Ecto neural progenitor cell (in vitro differentiated cells): ENCODE measurements at regions not wholly inside any gene's neighbourhood (a gene's known extent, or its start where the extent isn't known, plus 50 kb on each side); places are given as distances from the start of the nearest gene placed in this dataset.

Source experiments
- DNase-seq: peaks from one replicate; pipeline ENCODE4 v3.0.0-alpha.2; 2018; ENCODE audit warnings: low spot score

DNA sequence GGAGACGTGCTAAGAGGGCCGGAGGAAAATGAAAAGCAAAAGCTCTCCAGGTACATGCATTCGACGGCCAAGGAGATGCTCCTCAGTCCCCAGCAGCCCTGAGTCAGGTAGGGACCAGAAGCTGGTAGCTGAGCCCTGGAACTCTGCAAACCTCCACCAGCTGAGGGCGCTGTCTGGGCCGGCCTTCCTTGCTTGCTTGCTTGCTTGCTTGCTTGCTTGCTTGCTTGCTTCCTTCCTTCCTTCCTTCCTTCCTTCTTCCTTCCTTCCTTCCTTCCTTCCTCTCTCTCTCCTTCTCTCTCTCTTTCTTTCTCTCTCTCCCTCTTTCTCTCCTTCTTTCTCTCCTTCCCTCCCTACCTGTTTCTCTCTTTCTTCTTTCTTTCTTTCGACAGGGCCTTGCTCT is 94.6 kb upstream of the RASGRF1 start:
- no peak for DNase-seq

DNA sequence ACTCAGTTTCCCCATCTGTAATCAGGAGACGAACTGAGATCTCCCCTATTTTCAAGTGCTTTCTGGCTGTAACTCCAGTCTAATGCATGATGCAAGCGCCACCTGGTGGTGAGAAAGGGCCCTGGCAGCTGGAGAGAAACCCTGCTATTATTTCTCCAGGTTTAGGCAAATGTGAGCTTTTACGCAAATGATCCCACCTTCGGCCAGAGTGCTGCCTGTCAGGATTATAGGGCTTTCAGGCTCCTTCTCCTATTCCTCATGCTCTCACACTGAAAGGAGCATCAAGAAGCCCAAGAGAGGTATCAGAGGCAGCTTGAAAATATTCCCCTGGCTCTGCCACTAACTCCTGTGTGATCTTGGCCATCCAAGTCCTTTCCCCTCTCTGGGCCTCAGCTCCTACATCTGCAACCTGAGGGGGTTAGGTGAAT is 93.9 kb upstream of the RASGRF1 start:
- DNase-seq, result peak; percentile 82

DNA sequence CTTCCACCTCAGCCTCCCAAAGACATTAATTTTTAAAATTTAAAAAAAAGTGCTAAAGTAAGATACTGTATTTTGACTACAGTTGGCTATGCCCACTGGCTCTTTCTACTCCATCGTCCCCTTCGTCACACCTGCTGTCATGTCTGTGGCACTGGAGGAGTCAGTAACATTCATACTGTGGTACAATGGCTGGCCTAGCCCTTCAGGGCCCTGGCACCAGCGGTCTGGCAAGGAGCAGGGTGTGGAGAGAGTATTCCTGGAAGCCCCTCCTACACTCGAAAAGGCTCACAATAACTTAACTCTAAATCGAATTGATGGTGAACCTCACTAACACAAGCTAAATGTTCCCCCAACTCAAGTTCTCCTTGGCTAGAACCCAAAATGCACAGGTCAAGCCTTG is 89.7 kb upstream of the RASGRF1 start:
- no peak for DNase-seq

DNA sequence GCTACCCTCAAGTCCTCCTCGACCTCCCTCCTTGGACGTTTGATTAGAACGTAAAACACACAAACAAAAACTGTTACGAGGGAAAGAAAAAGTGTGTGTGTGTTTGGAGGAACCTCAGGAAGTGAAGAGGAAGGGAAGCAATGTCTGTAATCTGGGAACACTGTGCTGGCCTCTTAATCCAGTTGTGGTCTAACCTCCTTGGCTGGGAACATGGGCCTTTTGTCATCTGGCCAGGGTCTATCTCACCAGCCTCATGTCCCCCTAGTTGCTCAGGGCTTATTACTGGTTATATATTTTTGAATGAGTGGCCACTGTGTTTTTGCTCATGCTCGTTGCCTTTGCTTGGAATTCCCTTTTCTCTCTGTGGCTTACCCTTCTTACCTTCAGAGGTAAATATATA is 89.0 kb upstream of the RASGRF1 start:
- no peak for DNase-seq

DNA sequence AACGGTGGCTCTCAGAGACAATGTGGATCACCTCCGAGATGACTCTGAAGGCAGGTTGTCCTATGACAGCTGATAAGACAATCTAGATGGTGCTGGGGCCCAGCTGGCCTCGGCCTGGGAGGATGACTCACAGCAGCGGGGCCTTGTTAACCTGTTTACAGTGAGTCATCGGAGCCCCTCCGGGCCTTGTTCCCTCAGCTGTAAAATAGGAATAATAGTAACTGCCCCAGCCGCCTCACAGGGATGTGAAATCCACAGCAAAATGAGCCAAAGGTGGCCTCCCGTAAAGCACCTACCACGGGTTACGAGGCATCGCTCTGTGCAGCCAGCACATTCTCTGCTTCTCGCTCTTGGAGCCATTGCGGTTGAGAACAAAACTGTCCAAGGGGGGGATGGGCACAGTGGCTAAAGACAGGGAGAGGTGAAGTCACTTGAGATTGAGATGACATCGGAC is 88.6 kb upstream of the RASGRF1 start:
- no peak for DNase-seq

DNA sequence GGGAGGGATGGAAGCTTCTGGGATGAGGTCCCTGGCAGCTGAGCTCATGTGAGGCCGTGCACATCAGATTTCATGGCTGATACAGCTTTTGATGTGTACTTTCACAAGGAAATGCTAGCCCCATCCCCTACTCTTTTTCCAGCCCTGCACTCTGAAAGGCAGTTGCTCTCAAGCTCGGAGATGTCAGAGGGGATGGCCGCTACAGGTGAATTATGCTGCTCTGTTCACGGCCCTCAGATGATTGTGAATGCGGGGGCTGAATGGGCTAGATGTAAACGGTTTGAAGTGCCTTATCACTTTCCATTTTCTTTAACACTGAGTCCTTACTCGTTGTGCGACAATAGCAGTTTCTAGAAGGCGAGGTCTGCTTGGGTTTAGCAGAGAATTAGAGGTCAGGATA is 88.0 kb upstream of the RASGRF1 start:
- DNase-seq, result no peak

DNA sequence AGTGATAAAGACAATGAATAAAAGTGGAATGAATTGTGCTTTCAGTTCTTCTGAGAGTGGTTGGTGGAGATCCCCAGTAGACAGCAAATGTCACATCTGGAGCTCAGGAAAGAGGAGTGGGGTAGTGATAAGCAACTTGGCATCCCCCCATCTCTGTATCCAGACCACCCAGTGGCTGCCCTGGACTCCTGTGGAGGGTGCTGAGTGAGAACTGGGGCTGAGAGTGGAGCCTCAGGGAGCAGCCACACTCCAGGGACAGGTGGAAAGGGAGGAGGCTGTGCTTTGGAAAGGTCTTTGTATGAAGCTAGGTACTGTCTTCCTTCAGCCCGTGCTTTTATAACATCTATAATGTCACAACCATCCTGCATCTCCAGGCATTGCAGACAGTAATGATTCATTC is 85.6 kb upstream of the RASGRF1 start:
- DNase-seq, result no peak

DNA sequence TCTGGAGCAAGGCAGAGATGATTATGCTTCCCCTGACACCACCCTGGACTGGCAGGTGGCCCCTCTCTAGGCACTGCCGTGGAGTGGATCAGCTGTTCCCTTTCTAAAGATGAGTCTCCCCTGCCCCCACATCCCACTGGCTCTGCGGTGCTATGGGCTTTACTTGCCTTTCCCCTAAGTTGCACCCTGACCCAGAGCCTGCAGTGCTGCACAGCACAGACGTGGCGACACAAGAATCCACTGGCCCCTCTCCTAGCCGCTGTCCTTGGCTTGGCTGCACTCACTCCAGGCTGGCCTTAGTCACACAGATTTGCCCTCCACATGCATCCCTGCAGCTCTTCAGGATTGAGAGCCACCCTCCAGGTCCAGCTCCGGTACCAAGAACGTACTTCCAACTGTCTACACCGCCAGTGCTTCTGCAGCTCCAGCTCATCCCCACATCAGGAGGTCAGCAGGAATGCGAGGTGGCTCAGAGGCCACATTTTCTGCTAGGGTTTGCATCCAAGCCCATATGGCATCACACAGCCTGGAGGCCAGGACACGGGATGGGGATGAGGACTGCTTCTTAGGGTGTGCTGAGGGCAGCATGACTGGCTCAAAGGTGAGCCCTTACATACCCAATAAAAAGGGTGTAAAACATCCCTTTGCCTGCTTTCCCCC is 82.4 kb upstream of the RASGRF1 start:
- DNase-seq, result no peak

DNA sequence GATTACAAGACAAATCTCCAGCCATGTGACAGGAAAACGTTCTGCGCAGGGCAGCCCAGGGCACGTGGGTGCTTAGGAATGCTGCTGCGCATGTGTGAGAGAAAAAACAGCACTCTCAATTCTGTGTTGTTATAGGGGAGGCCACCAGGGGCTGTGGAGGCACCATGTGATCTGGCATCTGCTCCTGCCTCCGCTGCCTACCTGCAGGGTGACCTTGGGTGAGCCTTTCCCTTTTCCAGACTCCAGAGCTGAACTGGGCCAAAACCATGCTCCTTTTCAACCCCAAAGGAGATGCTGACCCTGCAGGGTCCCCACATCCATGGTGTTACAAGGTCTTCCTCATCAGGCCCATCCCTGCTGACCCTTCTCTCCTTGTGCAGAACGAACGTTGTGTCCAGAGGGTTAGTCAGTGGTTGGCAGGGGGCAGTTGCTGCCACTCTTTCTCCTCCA is 81.5 kb upstream of the RASGRF1 start:
- peak; percentile 49 for DNase-seq

DNA sequence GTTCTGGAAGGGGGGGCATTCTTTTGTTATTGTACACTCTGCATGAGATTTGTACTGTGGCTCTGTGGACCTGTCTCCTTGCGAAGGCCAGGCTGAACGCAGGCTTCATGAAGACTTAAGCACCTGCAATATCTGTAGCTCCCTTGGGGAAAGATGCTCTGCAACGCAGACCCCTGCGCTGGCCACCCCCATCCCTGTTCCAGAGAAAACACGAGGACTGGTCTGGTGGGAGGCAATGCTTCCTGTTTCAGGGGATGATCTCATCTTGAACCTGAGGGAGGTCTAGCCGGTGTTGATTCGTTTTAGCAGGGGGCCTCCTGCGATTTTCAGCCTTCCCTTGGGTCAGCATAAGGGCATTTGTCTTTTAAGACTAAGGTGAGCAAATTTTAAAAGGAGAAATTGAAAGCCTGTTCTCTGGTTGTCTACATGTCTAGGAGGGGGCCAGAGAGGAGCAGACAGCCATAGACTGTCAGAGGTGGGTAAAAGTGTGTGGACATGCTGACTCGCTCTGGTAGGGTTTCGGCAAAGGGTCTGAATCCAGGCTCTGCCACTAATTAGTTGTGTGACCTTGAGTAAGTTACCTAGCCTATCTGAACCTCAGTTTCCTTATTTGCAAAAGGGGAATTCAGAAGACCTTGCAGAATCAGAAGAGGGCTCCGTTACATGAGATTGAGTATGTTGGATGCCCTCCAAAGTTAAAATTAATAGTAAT is 80.9 kb upstream of the RASGRF1 start:
- DNase-seq, result peak; percentile 16

DNA sequence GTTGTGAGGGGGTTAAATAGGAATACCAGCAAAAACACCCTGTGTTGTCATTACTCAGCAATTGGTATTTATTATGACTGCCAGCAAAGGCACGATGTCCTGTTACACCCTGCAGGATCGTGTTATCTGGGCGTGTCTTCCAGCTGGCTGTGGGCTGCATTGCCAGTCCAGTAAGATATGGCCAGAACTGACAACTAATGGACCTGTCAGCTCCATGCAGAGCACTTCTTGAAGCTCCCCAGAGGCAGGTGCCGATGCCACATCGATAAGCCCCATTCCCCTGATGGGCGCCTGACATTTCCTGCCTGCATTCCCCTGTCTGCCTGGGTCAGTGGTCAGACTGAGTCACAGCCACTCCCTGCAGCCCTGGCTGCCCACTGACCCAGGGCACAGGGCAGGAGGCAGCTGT is 79.7 kb upstream of the RASGRF1 start:
- DNase-seq, result no peak

DNA sequence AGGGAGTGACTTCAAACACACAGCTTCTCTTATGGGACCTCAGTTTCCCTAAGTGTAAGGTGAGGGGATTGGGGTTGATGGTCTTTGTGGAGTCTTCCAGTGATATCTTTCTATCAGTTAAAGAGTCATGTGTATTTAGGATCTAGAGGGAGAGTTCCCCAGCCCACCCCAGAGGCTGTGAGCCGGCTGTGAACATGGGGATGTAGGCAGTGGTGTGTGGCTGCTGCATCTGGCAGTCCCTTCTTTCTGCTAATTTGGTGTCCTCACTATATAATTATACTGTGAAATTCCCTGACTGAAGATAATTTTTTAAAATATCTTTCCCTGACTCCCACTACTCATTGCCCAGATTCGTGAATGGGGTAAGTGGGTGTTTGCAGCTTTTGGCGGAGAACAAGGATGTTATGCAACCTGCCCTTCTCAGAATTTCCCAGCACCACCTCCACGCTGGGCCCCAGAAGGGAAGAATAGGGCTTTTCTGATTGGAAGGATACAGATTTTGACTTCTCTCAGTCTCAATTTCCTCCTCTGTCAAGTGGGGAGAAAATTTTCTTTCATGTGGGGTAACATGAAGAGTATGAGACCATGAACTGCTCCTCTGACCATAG is 79.0 kb upstream of the RASGRF1 start:
- no peak for DNase-seq

DNA sequence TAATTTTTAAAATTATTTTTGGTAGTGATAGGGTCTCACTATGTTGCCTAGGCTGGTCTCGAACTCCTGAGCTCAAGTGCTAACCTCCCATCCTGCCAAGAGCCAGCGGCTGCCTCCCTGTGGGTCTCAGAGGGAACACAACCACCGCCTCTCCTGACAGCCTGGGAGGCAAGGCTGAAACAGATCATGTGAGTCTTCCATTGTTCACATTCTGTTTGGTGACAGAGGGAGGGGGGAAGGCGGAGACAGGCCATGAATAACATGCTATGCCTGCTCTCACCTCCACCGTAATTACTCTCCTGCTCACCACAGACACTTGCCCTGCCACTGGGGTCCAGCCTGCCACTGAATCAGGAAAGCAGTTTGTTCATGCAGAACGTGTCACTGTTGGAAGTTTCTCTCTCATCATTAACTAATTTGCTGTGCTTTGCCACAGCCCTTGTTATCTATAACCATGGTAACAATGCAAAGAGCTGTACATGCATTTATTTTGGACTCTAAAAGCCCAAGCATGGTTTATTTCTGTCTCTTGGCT is 78.4 kb upstream of the RASGRF1 start:
- peak; percentile 73 for DNase-seq

DNA sequence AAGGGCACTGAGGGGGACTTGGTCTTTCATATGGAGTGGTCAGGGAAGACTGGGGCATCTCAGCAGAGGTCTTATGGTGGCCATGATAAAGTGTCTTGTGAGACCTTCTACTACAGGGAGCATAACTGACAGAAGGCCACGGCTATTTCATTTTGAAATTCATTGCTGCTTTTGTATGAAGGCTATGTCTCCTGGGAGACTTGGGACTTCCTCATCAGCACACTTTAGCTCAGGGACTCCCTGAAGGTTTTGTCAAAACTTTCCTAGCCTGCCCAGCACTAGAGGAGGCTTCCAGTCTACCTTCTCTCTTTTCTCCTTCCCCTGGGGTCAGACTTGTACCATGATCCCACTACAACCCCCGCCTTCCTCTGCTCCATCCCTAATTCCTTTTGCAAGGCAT is 77.2 kb upstream of the RASGRF1 start:
- no peak for DNase-seq

DNA sequence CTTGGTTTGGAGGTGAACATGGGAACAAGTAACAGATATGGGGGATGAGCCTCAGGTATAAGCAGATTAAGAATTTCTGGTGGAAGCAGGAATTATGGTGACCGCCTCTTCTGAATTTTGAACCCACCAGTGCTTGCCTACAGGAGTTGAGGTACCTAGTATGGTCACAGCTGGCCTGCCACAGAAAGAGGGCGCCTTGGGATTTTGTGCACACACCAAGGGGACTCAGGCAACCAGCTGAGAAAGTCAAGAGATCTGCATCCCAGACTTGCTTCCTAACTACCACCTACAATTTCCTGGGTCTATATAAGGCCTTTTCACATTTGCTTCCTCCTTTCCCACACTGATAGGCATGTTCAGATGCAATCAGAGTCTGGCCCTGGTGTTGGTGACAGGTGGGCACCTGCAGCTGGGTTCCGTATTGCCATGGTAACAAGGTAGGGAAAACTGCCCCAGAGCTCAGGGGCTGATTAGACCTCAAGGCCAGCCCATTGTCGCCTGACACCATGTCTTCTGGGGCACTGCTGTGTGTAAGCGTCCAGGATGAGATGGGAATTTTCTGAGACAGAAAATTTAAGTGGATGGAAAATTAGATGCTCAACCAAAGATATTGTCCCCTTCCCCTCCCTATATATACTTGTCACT is 75.9 kb upstream of the RASGRF1 start:
- DNase-seq, result no peak

DNA sequence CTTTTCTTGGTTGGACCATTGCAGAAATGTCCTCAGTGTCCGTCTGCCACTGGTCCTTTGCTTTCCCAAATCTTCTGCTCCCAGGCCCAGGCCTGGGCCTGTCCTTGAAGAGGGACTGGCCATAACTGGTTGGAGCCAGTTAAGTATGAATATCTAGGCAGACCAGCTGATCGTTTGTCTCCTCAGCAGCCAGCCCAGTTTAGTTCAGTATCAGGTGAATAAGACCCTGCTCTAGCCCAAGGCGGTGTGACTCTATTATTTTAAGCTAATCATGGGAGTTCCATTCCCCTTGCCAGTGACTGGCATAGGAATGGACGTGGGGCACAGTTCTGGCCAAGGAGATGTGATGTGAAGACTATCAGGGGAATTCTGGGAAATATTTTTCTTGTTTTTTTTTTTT is 73.9 kb upstream of the RASGRF1 start:
- DNase-seq, result no peak

DNA sequence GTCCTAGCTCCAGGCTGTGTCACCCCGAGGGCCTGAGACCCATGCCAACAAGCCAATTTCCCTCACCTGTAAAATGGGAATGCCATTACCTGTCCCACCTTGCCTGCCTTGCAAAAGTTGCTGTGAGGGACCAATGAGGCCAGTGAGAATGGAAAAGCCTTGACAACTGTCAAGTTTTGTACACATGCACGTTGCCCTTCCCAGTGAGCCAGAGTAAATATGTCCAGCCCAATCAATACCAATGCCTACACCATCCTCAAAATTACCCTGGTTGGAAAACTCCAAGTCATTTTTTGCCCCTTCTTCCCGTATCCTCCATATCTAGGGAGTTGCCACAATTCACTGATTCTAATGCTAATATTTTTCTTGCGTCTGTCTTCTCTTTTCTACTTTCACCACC is 73.5 kb upstream of the RASGRF1 start:
- no peak for DNase-seq

DNA sequence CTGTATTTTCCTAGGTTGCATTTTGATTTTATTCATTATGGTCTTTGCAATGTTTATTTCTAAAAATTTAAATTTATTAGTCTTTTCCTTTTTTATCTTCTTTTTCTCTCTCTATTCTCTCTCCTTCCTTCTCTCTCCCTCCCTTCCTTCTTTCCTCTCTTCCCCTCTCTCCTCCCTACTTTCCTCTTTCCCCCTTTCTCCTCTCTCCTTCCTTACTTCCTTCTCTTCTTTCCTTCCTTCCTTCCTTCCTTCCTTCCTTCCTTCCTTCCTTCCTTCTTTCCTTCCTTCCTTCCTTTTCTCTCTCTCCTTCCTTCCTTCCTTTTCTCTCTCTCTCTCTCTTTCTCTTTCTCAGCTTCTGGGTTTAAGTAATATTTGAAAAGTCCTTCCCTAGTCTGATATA is 72.8 kb upstream of the RASGRF1 start:
- no peak for DNase-seq

DNA sequence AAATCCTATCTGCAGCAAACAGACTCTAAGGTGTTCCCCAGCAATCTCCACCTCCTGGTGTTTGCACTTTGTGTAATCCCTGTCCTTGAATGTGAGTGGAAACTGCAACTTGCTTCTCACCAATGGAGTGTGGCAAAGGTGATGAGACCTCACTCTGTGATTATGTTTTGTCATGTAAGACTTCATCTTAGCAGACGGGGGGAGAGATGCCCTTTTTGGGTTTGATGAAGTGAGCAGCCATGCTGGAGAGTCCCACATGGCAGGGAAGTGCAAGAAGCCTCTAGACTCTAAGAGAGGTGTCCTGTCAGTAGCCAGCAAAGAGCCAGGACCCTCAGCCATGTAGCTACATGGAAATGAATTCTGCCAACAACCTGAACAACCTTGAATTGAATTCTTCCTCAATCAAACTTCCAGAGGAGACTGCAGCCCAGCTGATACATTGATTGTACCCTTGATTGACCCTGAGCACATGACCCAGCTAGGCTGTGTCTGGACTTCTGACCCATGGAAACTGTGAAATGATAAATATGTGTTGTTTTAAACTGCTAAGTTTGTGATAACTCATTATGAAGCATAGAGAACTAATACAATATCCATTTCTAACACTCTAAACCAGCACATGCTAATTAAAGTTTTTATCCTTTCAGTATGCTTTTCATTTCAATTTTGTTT is 71.4 kb upstream of the RASGRF1 start:
- DNase-seq, result no peak

DNA sequence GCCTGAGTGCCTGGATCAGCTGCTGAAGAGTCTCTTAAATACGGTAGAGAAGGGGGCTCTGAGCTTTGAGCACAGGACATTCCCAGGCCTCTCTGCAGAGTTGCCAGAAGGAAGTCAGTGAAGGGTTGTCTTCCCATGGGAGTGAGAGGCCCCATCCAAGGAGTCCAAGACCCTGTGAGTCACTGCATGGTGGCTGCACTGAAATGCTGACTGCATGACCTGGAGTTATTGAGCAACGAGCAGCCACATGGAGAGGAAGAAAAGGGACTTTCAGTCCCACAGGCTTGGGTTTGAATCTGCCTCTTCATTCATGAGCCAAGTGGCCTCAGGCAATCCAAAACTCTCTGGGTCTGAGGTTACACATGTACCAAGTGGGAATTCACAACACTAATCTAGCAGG is 69.6 kb upstream of the RASGRF1 start:
- DNase-seq, result no peak

DNA sequence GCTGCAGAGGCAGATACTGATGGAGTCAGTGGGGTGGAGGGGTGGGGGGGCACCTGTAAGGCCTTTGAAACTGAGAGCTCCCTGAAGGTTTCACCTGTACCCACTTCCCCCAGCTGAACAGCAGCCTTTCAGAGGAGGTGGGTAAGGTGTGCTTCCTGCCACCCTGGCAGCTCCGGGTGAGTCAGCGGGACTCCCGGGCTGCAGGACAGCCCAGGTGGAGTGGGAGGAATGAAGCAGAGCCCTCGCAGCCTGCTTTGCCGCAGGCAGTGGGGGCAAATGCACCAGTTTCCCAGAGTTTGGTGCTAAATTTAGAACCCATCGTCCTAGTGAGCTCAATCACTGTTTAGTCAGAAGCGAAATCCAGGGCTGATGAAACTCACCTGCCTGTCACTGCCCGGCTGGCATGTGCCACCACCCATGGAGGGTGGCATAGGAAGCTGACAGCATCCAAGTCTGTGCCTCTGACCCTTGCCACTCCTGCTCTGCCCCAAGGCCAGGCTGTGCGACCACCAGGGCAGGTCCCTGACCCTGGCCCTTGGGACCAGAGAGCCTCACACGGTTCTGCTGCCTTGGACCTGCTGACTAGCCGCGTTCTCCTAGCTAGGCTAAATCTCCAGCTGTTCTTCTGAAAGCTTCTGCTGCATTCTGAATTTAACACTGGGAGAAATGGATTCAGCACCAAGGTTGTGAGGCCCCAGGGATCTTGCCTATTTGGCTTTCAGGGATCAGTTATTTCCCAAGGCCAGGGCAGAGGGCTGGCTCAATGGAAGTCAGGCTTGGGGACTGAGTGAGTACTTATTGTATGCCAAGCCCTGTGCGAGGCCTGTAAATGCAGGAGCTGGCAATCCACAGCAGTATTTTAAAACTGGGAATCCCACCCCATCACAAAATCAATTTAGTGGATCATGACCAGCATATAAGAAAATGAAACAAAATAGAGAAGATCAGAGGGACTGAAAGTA is 67.3 kb upstream of the RASGRF1 start:
- DNase-seq, result no peak
